22Rv1 (cell line): ENCODE measurements at regions not wholly inside any gene's neighbourhood (a gene's known extent, or its start where the extent isn't known, plus 50 kb on each side); places are given as distances from the start of the nearest gene placed in this dataset.

ENCODE experiments used
- CTCF ChIP-seq: fragments of 450-650 bp; IDR thresholded peaks from 2 replicates; pipeline ENCODE4 v1.5.1; 2017; ENCODE audit warnings: mild to moderate bottlenecking
- ZFX ChIP-seq: fragments of 450-650 bp; IDR thresholded peaks from 2 replicates; pipeline ENCODE4 v1.6.1; 2017; ENCODE audit warnings: antibody characterized with exemption, borderline replicate concordance

- TF ChIP-seq CTCF (no peak), ZFX (no peak)
Measured at GRCh38 chr9:87097238-87097637, 149.9 kb upstream of the GAS1 start.
